ENCODE measurements at regions not wholly inside any gene's neighbourhood (a gene's known extent, or its start where the extent isn't known, plus 50 kb on each side); places are given as distances from the start of the nearest gene placed in this dataset.

DNA sequence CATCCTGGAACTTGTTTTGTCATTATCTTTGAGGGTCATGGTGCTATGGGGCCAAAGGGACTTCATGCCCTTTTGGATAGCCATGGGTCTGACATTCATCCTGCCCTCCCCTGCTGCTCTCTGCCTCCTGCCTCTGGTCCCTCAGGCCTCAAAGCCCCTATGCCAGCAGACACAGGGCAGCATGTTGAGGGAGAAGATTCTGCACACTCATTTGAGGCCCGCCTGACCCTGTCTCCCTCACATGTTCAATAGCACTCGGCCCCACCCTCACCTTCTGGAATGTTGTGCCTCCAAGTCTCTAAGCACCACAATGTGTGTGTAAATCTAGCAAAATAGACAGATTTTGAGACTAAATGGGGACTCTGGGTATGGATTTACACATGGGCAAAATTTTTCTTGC, 178.7 kb upstream of the ANKRD28 start:
- no TSS peak for BruUV-seq (replicated peaks)
- Histone ChIP-seq H3K79me2 (ENCODE audit: control insufficient read depth, insufficient read depth, low read length) (no peaks in the 10 kb centered on the region), H2AFZ (ENCODE audit: control insufficient read depth, low read depth, low read length) (no peak overlapping the region), H3K9me3 (replicated peaks; ENCODE audit: control insufficient read depth, insufficient read depth, low read length) (no peaks in the 10 kb centered on the region), H3K27me3 (replicated peaks in 1 of 2; ENCODE audit: control insufficient read depth in 2 of 2, insufficient read depth in 2 of 2, low read length in 1 of 2) (no peaks in the 10 kb centered on the region), H3K4me2 (ENCODE audit: control insufficient read depth, insufficient read depth) (no peak overlapping the region), H3K36me3 (ENCODE audit: control insufficient read depth in 2 of 2, insufficient read depth in 2 of 2, low read length in 1 of 2) (no peaks in the 10 kb centered on the region), H4K20me1 (ENCODE audit: control insufficient read depth, insufficient read depth) (no peaks in the 10 kb centered on the region), H3K27ac (ENCODE audit: control insufficient read depth, insufficient read depth) (no peak overlapping the region), H3K4me3 (no peak overlapping the region), H3K4me1 (ENCODE audit: control insufficient read depth, insufficient read depth, low read length) (no peaks in the 10 kb centered on the region), H3K9ac (ENCODE audit: control insufficient read depth, insufficient read depth, low read length) (no peak overlapping the region)
- WGBS (ENCODE audit: insufficient coverage, insufficient replicate concordance, low lambda C conversion rate, missing lambda C conversion rate), result 18% methylated on average over 2 of the region's 2 CpGs
- POLR2A ChIA-PET, result no interaction called here
- no peak for DNase-seq (ENCODE audit: low read depth, low spot score)
- SMC1A ChIA-PET (ENCODE audit: uncharacterized antibody, unreplicated experiment), result interaction anchor here (1.0 kb wide), 1 partner anchor 95 kb away, joined by 3 read pairs; no protein-coding TSS in a partner anchor
- in situ Hi-C loops (cut with MboI), result no loop called here
- RAD21 ChIA-PET (ENCODE audit: unreplicated experiment), result no interaction called here
- no peak for ATAC-seq
- CTCF ChIA-PET, result interaction anchor here (0.6 kb wide), 2 partner anchors 67 to 115 kb away, joined by 3 read pairs; no protein-coding TSS in a partner anchor
- no peak for FAIRE-seq
- intact Hi-C loops (cut with micrococcal nuclease; ENCODE audit: unreplicated experiment), result no loop called here
- TF ChIP-seq SUZ12 (IDR thresholded peaks at IDR 0.05; ENCODE audit: unreplicated experiment) (no peak), IKZF1 (conservative IDR thresholded peaks at IDR 0.05) (no peak), ASH2L (IDR thresholded peaks at IDR 0.05; ENCODE audit: borderline replicate concordance, low read depth) (no peak), RELA (IDR thresholded peaks at IDR 0.05; ENCODE audit: borderline replicate concordance, partially characterized antibody) (no peak), CBX5 (IDR thresholded peaks at IDR 0.05; ENCODE audit: low read depth) (no peak), FOXM1 (IDR thresholded peaks at IDR 0.05; ENCODE audit: low read depth, low read length) (no peak), TCF3 (IDR thresholded peaks at IDR 0.05; ENCODE audit: borderline replicate concordance, insufficient read depth, low read depth, low read length) (no peak), CEBPZ (IDR thresholded peaks at IDR 0.05; ENCODE audit: low read depth, low read length) (no peak), EGR1 (IDR thresholded peaks at IDR 0.05; ENCODE audit: borderline replicate concordance in 1 of 2, low read depth in 2 of 2, low read length in 2 of 2) (no peak), STAT3 (IDR thresholded peaks at IDR 0.05; ENCODE audit: low read depth, low read length) (no peak), RAD51 (IDR thresholded peaks at IDR 0.05) (no peak), JUNB (IDR thresholded peaks at IDR 0.05) (no peak), DPF2 (IDR thresholded peaks at IDR 0.05) (no peak), ETV6 (conservative IDR thresholded peaks at IDR 0.05 in 1 of 2, IDR thresholded peaks at IDR 0.05 in 1 of 2; ENCODE audit: borderline replicate concordance in 1 of 2, low read depth in 1 of 2) (no peak)
- TF ChIP-seq, protein P1, sequence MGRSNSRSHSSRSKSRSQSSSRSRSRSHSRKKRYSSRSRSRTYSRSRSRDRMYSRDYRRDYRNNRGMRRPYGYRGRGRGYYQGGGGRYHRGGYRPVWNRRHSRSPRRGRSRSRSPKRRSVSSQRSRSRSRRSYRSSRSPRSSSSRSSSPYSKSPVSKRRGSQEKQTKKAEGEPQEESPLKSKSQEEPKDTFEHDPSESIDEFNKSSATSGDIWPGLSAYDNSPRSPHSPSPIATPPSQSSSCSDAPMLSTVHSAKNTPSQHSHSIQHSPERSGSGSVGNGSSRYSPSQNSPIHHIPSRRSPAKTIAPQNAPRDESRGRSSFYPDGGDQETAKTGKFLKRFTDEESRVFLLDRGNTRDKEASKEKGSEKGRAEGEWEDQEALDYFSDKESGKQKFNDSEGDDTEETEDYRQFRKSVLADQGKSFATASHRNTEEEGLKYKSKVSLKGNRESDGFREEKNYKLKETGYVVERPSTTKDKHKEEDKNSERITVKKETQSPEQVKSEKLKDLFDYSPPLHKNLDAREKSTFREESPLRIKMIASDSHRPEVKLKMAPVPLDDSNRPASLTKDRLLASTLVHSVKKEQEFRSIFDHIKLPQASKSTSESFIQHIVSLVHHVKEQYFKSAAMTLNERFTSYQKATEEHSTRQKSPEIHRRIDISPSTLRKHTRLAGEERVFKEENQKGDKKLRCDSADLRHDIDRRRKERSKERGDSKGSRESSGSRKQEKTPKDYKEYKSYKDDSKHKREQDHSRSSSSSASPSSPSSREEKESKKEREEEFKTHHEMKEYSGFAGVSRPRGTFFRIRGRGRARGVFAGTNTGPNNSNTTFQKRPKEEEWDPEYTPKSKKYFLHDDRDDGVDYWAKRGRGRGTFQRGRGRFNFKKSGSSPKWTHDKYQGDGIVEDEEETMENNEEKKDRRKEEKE (IDR thresholded peaks at IDR 0.05), result no peak

All from GM12878 (cell line).